K562 (cell line): ENCODE measurements at regions not wholly inside any gene's neighbourhood (a gene's known extent, or its start where the extent isn't known, plus 50 kb on each side); places are given as distances from the start of the nearest gene placed in this dataset.

ENCODE experiments used
- ATAC-seq: fragments of 200-7000 bp; cut with Tn5 transposase; 3 replicates; pipeline ENCODE4 v1.9.1; 2020; ENCODE audit warnings: moderate library complexity
- BruUV-seq: library from RNA; stranded (reverse); fragments of 400-500 nt; replicated peaks from 2 replicates; lab custom pipeline; 2021; lab: Mats Ljungman, UMichigan
- CTCF ChIA-PET: fragments of 300-600 bp; formaldehyde crosslinking; extraction: SDS; loops from one replicate; lab custom pipeline; 2021; ENCODE audit warnings: low intra/inter-chr PET ratio; lab: Yijun Ruan, JAX
- POLR2A ChIA-PET: fragments of 300-600, 350-650 bp; sonication (Branson Sonifier 250); formaldehyde crosslinking; extraction: SDS; loops from one replicate; lab custom pipeline; 2021; ENCODE audit warnings: antibody characterized with exemption, inconsistent platforms; lab: Yijun Ruan, JAX
- DNase-seq, 4 experiments: peaks; one replicate each; pipeline versions ENCODE4 v3.0.0 to v3.0.0-alpha.2; 2011 to 2018; ENCODE audit warnings: low spot score in 3 of 4, mixed read lengths in 3 of 4; ENCODE audit errors: extremely low read depth in 1 of 4
- FAIRE-seq: peaks from 2 replicates; lab custom pipeline; 2011; peaks lifted over from hg19 to GRCh38; lab: Jason Lieb, UNC
- H2AFZ ChIP-seq: 2 replicates; pipeline ENCODE4 v1.6.0; 2011; ENCODE audit warnings: low read depth, low read length, control low read depth, inconsistent platforms
- H3K27ac ChIP-seq: fragments of 200-600 bp; 3 replicates; pipeline ENCODE4 v1.8.0; 2011; ENCODE audit warnings: low read depth, mild to moderate bottlenecking, control low read depth, inconsistent platforms, low read length, moderate library complexity, mixed read lengths; ENCODE audit errors: extremely low read depth
- H3K27me3 ChIP-seq, 2 experiments: fragments of 300-600 bp in 1 of 2; 2 replicates in 1 of 2; 3 replicates in 1 of 2; pipeline versions ENCODE4 v1.6.0 to v1.8.0; 2011; ENCODE audit warnings: inconsistent platforms in 2 of 2, low read length in 2 of 2, mild to moderate bottlenecking in 1 of 2, mixed read lengths in 1 of 2, moderate library complexity in 1 of 2; ENCODE audit not compliant: control insufficient read depth in 2 of 2, insufficient read depth in 2 of 2
- H3K36me3 ChIP-seq: fragments of 300-600 bp; 3 replicates; pipeline ENCODE4 v1.8.0; 2011; ENCODE audit warnings: mild to moderate bottlenecking, low read length, inconsistent platforms; ENCODE audit not compliant: control insufficient read depth, insufficient read depth
- H3K4me1 ChIP-seq, 2 experiments: fragments of 200-600 bp in 1 of 2; replicated peaks in 1 of 2; 2 replicates in 1 of 2; 3 replicates in 1 of 2; pipeline versions ENCODE4 v1.5.1 to v1.8.0; 2011; ENCODE audit warnings: inconsistent platforms in 2 of 2, low read length in 2 of 2, mild to moderate bottlenecking in 1 of 2, mixed read lengths in 1 of 2, moderate library complexity in 1 of 2; ENCODE audit not compliant: control insufficient read depth in 2 of 2, insufficient read depth in 2 of 2
- H3K4me2 ChIP-seq: 2 replicates; pipeline ENCODE4 v1.6.1; 2011; ENCODE audit warnings: low read length, control low read depth, inconsistent platforms, mixed read lengths; ENCODE audit not compliant: insufficient read depth
- H3K4me3 ChIP-seq: fragments of 200-600 bp; sonication (generic), shearing (Covaris generic); 2 replicates; pipeline ENCODE4 v1.5.1; 2016; ENCODE audit warnings: control low read depth, inconsistent platforms
- H3K79me2 ChIP-seq: fragments of 200-600 bp; 3 replicates; pipeline ENCODE4 v1.8.0; 2011; ENCODE audit warnings: low read length, inconsistent platforms; ENCODE audit not compliant: control insufficient read depth, insufficient read depth
- H3K9ac ChIP-seq, 2 experiments: 2 replicates each; pipeline versions ENCODE4 v1.6.0 to v1.6.1; 2011; ENCODE audit warnings: low read depth in 2 of 2, low read length in 2 of 2, control low read depth in 1 of 2, inconsistent platforms in 1 of 2, mild to moderate bottlenecking in 1 of 2, mixed read lengths in 1 of 2; ENCODE audit not compliant: insufficient read depth in 1 of 2
- H3K9me1 ChIP-seq: one replicate; pipeline ENCODE4 v1.6.0; 2011; ENCODE audit warnings: inconsistent platforms, mild to moderate bottlenecking, low read length, moderate library complexity; ENCODE audit not compliant: control insufficient read depth, insufficient read depth
- H3K9me3 ChIP-seq: replicated peaks from 2 replicates; pipeline ENCODE4 v1.5.1; 2011; ENCODE audit warnings: low read depth, low read length, inconsistent platforms; ENCODE audit not compliant: control insufficient read depth, insufficient read depth
- H4K20me1 ChIP-seq: replicated peaks from 2 replicates; pipeline ENCODE4 v1.6.1; 2011; ENCODE audit warnings: low read length, inconsistent platforms, mixed read lengths; ENCODE audit not compliant: control insufficient read depth, insufficient read depth
- SMAD2 ChIP-seq: fragments of 150-350 bp; IDR thresholded peaks from 2 replicates; pipeline ENCODE4 v1.6.1; 2014; ENCODE audit warnings: low read depth, mild to moderate bottlenecking, low read length
- WGBS: fragments of 100-300 bp; shearing (Covaris generic); methylation state at CpG from one replicate; pipeline ENCODE4 v1.1.6; 2016; ENCODE audit warnings: low coverage, mixed read lengths; ENCODE audit not compliant: insufficient coverage; ENCODE audit errors: missing lambda C conversion rate; 5-methylcytosine and 5-hydroxymethylcytosine counted together
- in situ Hi-C: fragments of 300-500 bp; cut with MboI; formaldehyde crosslinking; loops from 4 replicates; pipeline ENCODE4 v1.15.0; 2018; ENCODE audit warnings: inconsistent platforms, mixed read lengths
- intact Hi-C: fragments of 100-400 bp; cut with micrococcal nuclease; formaldehyde crosslinking; loops from 2 replicates; pipeline ENCODE4 v1.14.2; 2022
- TF ChIP-seq, protein P1 (sequence below): fragments of 150-350 bp; conservative IDR thresholded peaks from 2 replicates; pipeline ENCODE4 v1.6.1; 2014; ENCODE audit warnings: low read length
- TF ChIP-seq, protein P2 (sequence below), 3 experiments: IDR thresholded peaks in 2 of 3; conservative IDR thresholded peaks in 1 of 3; 2 replicates each; pipeline ENCODE4 v1.5.1; 2011 to 2012; ENCODE audit warnings: low read length in 3 of 3, mild to moderate bottlenecking in 3 of 3, control low read depth in 2 of 3, improper control_type of control experiment in 1 of 3, inconsistent platforms in 1 of 3, low read depth in 1 of 3, mixed read lengths in 1 of 3, moderate library complexity in 1 of 3; ENCODE audit not compliant: insufficient read depth in 2 of 3

DNA sequence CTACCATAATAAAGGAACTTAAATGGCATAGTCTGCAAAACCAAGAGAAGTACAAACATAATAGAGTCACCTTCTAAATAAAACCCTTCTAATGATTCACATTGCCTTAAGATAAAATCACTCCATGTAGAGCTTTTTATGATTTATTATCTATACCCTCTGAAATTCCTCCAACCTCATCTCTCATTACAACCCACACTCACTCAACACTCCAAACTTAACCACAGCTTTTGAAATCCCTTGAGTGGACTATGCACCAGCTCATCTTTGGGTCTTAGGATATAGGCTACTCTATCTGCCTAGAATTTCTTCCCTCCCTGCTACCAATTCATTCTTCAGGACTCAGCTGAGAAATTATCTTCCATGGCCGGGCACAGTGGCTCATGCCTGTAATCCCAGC, 122.5 kb downstream of the CETN3 start:
- POLR2A ChIA-PET = interaction anchor here (0.6 to 0.7 kb wide), 2 partner anchors 241 to 577 kb away, joined by 3 read pairs; no protein-coding TSS in a partner anchor
- in situ Hi-C loops = no loop called here

More for the DNA sequence above, 122.5 kb downstream of the CETN3 start:
- 0% methylated on average over 1 of the region's 1 CpG for WGBS
- no TSS peak for BruUV-seq
- intact Hi-C loops = no loop called here
- TF ChIP-seq, protein P1, sequence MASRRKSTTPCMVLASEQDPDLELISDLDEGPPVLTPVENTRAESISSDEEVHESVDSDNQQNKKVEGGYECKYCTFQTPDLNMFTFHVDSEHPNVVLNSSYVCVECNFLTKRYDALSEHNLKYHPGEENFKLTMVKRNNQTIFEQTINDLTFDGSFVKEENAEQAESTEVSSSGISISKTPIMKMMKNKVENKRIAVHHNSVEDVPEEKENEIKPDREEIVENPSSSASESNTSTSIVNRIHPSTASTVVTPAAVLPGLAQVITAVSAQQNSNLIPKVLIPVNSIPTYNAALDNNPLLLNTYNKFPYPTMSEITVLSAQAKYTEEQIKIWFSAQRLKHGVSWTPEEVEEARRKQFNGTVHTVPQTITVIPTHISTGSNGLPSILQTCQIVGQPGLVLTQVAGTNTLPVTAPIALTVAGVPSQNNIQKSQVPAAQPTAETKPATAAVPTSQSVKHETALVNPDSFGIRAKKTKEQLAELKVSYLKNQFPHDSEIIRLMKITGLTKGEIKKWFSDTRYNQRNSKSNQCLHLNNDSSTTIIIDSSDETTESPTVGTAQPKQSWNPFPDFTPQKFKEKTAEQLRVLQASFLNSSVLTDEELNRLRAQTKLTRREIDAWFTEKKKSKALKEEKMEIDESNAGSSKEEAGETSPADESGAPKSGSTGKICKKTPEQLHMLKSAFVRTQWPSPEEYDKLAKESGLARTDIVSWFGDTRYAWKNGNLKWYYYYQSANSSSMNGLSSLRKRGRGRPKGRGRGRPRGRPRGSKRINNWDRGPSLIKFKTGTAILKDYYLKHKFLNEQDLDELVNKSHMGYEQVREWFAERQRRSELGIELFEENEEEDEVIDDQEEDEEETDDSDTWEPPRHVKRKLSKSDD = no peak
- TF ChIP-seq, protein P2, sequence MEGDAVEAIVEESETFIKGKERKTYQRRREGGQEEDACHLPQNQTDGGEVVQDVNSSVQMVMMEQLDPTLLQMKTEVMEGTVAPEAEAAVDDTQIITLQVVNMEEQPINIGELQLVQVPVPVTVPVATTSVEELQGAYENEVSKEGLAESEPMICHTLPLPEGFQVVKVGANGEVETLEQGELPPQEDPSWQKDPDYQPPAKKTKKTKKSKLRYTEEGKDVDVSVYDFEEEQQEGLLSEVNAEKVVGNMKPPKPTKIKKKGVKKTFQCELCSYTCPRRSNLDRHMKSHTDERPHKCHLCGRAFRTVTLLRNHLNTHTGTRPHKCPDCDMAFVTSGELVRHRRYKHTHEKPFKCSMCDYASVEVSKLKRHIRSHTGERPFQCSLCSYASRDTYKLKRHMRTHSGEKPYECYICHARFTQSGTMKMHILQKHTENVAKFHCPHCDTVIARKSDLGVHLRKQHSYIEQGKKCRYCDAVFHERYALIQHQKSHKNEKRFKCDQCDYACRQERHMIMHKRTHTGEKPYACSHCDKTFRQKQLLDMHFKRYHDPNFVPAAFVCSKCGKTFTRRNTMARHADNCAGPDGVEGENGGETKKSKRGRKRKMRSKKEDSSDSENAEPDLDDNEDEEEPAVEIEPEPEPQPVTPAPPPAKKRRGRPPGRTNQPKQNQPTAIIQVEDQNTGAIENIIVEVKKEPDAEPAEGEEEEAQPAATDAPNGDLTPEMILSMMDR (IDR thresholded peaks at IDR 0.05 in 2 of 3, conservative IDR thresholded peaks at IDR 0.05 in 1 of 3; ENCODE audit: insufficient read depth in 2 of 3, low read depth in 1 of 3, low read length in 3 of 3) = no peak
- no peak for TF ChIP-seq SMAD2
- no peaks in the 10 kb centered on the region for H3K36me3 ChIP-seq
- H3K9me3 ChIP-seq = no peaks in the 10 kb centered on the region
- DNase-seq (no peak), FAIRE-seq (no peak), ATAC-seq (no peak)
- H3K27ac ChIP-seq = no peak overlapping the region
- H3K9me1 ChIP-seq = no peaks in the 10 kb centered on the region
- H3K27me3 ChIP-seq = no peaks in the 10 kb centered on the region; a peak in 1 of 5 replicates
- CTCF ChIA-PET = no interaction called here
- H3K4me3 ChIP-seq = no peak overlapping the region
- no peak overlapping the region for H3K4me2 ChIP-seq
- H4K20me1 ChIP-seq = no peaks in the 10 kb centered on the region
- H3K9ac ChIP-seq = no peak overlapping the region
- H3K79me2 ChIP-seq = no peaks in the 10 kb centered on the region
- no peak overlapping the region for H2AFZ ChIP-seq
- no peaks in the 10 kb centered on the region for H3K4me1 ChIP-seq
